NCI-H82 treated with DMSO at 0.1 percent for 48 hours (cell line): ENCODE measurements at regions not wholly inside any gene's neighbourhood (a gene's known extent, or its start where the extent isn't known, plus 50 kb on each side); places are given as distances from the start of the nearest gene placed in this dataset.

Source experiments
- DNase-seq: peaks from one replicate; lab custom pipeline; 2025; ENCODE audit not compliant: unreplicated experiment; lab: John Stamatoyannopoulos, UW

GRCh38 chr14:95442633-95443021, 73.8 kb downstream of the SYNE3 start:
- DNase-seq, result peak; percentile 10

- DNase-seq, result no peak
These were observed 74.3 kb downstream of the SYNE3 start for GRCh38 chr14:95442016-95442632.

- DNase-seq, result no peak
These were observed 75.5 kb downstream of the SYNE3 start for GRCh38 chr14:95440951-95441350.

- DNase-seq, result no peak
These were observed 76.0 kb downstream of the SYNE3 start for GRCh38 chr14:95440496-95440895.

- no peak for DNase-seq
These were observed 76.6 kb downstream of the SYNE3 start for GRCh38 chr14:95439881-95440280.

GRCh38 chr14:95437715-95438114, 78.7 kb downstream of the SYNE3 start:
- DNase-seq, result no peak

- no peak for DNase-seq
These were observed 80.1 kb downstream of the SYNE3 start for GRCh38 chr14:95436354-95436753.

GRCh38 chr14:95434121-95434520, 82.3 kb downstream of the SYNE3 start:
- no peak for DNase-seq

GRCh38 chr14:95433094-95433478, 83.4 kb downstream of the SYNE3 start:
- no peak for DNase-seq

- DNase-seq, result peak; percentile 33
These were observed 84.0 kb downstream of the SYNE3 start for GRCh38 chr14:95432144-95433093.

GRCh38 chr14:95431199-95432143, 85.0 kb downstream of the SYNE3 start:
- DNase-seq, result peak; percentile 33

GRCh38 chr14:95428557-95428956, 87.9 kb downstream of the SYNE3 start:
- no peak for DNase-seq

GRCh38 chr14:95426116-95426475, 90.4 kb downstream of the SYNE3 start:
- DNase-seq, result no peak

- DNase-seq, result no peak
These were observed 90.9 kb downstream of the SYNE3 start for GRCh38 chr14:95425369-95426115.

- DNase-seq, result no peak
These were observed 91.9 kb downstream of the SYNE3 start for GRCh38 chr14:95424529-95424928.

GRCh38 chr14:95421741-95422140, 94.7 kb downstream of the SYNE3 start:
- no peak for DNase-seq

GRCh38 chr14:95420060-95420459, 96.4 kb downstream of the SYNE3 start:
- no peak for DNase-seq

GRCh38 chr14:95419569-95419968, 96.9 kb downstream of the SYNE3 start:
- no peak for DNase-seq

GRCh38 chr14:95418858-95419257, 97.6 kb downstream of the SYNE3 start:
- DNase-seq, result no peak

GRCh38 chr14:95417492-95417891, 97.8 kb upstream of the CLMN start:
- DNase-seq, result no peak

GRCh38 chr14:95415993-95416392, 96.3 kb upstream of the CLMN start:
- no peak for DNase-seq
